ENCODE measurements at regions not wholly inside any gene's neighbourhood (a gene's known extent, or its start where the extent isn't known, plus 50 kb on each side); places are given as distances from the start of the nearest gene placed in this dataset.
"Not testable (repeated sequence)": the region's sequence is repeated elsewhere in the genome, so short reads cannot be mapped to it uniquely, and the experiment has no call there.

DNA sequence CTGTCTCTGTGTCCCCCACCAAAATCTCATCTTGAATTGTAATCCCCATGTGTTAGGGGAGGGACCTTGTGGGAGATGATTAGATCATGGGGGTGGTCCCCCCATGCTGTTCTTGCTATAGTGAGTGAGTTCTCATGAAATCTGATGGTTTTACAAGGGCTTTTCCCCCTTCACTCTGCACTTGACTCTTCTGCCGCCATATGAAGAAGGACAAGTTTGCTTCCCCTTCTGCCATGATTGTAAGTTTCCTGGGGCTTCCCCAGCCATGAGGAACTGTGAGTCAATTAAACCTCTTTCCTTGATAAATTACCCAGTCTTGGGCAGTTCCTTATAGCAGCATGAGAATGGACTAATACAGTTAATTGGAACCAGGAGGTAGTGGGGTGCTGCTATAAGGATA lies 137.1 kb upstream of the RAB4A start:
- DNase-seq (ENCODE audit: low read depth): no peak

DNA sequence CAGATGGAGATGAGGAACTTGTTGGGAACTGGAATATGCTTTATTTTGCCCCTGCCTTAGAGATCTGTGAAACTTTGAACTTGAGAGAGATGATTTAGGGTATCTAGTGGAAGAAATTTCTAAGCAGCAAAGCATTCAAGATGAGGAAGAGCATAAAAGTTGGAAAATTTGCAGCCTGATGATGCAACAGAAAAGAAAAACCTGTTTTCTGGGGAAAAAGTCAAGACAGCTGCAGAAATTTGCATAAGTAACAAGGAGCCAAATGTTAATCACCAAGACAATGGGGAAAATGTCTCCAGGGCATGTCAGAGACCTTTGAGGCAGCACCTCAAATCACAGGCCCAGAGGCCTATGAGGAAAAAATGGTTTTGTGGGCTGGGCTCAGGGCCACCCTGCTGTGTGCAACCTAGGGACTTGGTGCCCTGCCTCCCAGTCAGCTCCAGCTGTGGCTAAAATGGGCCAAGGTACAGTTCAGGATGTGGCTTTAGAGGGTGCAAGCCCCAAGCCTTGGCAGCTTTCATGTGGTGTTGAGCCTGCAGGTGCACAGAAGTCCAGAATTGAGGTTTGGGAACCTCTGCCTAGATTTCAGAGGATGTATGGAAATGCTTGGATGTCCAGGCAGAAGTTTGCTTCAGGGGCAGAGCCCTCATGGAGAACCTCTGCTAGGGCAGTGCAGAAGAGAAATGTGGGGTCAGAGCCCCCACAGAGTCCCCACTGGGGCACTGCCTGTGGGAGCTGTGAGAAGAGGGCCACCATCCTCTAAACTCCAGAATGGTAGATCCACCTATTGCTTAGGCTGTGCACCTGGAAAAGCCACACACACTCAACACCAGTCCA lies 136.3 kb upstream of the RAB4A start:
- DNase-seq (ENCODE audit: low read depth): not testable (repeated sequence)

DNA sequence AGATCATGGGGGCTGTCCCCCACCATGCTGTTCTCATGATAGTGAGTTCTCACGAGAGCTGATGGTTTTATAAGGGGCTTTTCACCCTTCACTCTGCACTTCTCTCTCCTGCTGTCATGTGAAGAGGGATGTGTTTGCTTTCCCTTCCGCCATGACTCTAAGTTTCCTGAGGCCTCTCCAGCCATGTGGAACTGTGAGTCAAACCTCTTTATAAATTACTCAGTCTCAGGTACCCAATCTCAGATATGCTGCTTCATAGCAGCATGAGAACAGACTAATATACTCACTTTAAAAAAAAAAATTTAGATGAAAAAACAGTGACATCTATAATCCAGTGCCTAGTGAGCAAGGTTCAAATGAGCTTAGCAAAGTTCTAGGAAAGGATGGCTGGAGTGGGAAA lies 135.1 kb upstream of the RAB4A start:
- DNase-seq (ENCODE audit: low read depth): no peak

DNA sequence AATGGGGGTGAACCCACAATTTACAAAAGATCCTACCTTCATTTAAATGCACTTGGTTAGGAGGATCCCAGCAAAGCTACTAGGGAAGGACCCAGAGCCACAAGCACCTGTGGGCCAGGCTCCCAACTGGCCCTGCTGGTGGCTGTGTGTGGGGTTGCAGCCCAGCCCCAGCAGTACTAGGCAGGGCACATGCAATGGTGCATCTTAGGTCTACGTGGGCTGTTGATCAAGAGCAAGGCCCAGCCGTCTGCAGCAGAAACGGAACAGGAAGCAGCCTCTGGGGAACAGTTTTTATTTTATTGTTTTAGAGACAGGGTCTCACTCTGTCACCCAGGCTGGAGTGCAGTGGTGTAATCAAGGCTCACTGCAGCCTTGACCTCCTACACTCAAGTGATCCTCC lies 134.1 kb upstream of the RAB4A start:
- DNase-seq (ENCODE audit: low read depth): no peak

DNA sequence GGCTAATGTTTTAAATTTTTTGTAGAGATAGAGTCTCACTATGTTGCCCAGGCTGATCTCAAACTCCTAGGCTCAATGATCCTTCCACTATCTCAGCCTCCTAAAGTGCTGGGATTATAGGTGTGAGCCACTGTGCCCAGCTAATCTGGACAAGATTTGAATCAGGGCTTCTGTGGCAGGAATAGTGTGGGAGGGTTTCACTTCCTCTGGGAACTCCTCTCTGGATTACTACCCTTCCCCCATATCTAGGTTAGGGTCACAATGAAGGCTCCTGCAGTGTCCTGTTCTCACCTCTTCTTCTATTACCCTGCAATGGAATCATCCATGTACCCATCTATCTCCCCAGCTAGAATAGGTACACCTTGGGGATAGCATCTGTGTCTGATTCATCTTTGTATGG lies 133.6 kb upstream of the RAB4A start:
- DNase-seq (ENCODE audit: low read depth): no peak

DNA sequence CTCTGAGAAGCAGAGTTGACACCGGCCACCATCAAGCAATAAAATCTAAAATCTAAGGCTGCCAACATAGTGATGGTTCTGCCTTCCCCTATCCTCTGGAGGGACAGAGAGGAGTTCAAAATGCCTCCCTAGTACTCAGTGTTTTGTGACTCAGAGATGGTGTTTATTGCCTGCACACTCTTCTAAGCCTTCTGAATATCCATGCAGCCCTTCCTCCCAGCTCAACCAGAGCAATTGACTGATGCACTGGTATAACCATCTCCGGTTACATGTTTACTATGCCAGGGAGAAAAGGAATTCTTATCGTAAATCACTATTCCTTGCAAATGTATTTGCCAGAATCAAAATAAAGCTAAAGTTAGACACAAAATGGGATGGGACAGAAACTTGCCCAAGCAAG lies 132.9 kb upstream of the RAB4A start:
- no peak for DNase-seq (ENCODE audit: low read depth)

- no peak for DNase-seq (ENCODE audit: low read depth)
Measured at GRCh38 chr1:229139331-229140118, 131.4 kb upstream of the RAB4A start.

DNA sequence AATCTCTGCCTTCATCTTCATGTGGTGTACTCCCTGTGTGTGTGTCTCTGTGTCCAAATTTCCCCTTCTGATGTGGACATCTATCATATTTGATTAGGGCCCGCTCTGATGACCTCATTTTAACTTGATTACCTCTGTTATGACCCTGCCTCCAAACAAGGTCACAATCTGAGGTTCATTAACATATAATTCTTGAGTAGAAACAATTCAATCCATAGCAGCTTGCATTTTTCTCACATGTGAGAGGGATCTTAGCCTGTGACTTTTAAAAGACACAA lies 130.9 kb upstream of the RAB4A start:
- DNase-seq (ENCODE audit: low read depth): no peak

DNA sequence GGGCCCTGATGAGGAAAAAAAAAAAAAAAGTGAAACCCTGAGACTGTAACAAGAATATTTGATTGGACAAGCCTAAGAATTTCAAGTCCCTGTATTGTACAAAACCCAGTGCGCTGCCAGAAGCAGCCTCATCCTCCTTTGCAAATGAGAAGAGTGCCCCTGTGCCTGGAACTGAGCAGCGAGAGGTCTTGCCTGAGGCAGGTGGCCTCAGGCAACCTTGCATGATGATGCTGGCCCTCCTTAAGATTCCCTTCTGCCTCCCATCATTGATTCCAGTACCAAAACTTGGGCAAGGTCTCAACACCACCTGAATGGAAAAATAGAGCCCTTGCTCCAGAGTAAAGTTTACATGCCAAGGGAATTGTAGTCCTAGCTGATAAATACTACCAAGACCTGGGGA lies 129.6 kb upstream of the RAB4A start:
- DNase-seq (ENCODE audit: low read depth): no peak

GRCh38 chr1:229141689-229142377 lies 129.1 kb upstream of the RAB4A start:
- DNase-seq (ENCODE audit: low read depth): no peak

DNA sequence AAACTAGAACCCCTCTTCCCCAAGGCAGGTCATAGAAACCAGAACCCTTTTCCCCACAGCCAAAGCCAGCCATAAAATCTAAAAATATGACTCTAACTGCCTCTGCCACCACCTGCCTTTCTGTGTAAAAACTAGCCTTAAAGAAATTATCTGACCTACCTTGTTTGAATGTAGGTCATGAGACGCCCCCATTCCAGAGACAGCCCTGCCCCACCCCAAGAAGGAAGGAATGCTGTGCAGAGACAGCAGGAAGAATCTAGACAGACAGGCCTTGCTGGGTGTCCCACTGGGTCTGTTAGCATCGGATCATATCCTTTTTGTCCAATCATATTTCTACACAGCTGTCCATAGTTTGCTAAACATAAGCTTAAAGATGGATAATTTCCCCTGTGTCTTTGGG lies 128.4 kb upstream of the RAB4A start:
- DNase-seq (ENCODE audit: low read depth): no peak

- no peak for DNase-seq (ENCODE audit: low read depth)
Measured at GRCh38 chr1:229146647-229147046, 124.3 kb upstream of the RAB4A start.

GRCh38 chr1:229147072-229147471 lies 123.8 kb upstream of the RAB4A start:
- DNase-seq (ENCODE audit: low read depth): no peak

DNA sequence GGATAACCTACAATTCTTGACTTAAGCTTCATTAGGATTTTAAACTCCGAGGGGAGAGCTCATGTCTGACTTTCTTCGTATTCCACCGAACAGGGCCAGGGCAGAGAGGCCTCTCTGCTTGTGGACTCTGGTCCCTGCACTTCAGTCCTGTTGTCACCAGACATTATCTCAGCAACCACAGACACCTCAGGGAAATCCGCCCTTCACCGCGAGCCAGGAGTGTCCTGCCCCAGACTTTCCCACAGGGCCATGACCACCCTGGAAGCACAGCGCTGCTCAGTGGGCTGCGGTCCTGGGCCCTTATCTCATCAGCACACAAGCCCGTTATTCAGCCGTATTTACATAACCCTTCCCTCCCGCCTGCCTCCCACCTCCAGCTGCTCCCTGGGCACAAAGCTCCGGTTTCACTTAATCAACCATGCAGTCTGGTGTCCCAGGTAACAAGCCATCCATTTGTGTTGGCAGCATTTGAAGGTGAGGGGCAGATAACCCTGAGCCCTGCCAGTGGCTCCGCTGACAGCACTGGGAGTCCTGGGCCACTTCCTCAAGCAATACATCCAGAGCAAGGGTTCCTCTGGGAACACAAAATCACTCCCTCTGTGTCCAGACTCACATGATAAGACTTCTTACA lies 122.8 kb upstream of the RAB4A start:
- DNase-seq (ENCODE audit: low read depth): no peak

DNA sequence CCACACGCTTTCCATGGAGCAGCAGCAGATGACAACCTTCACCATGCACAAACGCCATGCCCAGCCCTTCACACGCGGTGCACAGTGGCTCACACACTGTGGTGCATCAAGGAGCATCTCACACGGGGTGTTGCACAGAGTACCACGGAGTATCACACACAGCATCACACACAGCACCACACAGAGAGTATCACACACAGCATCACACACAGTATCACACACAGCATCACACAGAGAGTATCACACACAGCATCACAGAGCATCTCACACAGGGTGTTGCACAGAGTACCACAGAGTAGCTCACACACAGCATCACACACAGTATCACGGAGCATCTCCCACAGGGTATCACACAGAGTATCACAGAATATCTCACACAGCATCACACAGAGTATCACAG lies 122.2 kb upstream of the RAB4A start:
- no peak for DNase-seq (ENCODE audit: low read depth)

GRCh38 chr1:229149435-229149834 lies 121.5 kb upstream of the RAB4A start:
- no peak for DNase-seq (ENCODE audit: low read depth)

DNA sequence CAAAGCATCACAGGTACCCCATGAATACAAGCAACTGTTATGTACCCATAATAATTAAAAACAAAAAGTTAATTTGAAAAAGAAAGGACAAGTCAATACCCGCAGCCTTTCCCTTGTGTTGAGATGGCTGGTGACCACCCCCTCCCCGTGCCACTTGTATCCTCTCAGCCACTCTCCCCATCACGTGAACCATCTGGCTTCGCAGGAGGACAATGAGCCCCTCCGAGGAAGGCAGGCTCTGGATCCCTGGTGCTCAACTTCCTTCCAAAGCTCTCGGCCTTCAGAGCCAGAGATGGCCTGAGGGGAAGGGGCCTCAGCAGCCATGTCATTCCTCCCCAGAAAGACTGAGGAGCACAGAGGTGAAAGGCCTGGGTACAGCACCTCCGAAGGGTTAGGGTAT lies 120.4 kb upstream of the RAB4A start:
- no peak for DNase-seq (ENCODE audit: low read depth)

DNA sequence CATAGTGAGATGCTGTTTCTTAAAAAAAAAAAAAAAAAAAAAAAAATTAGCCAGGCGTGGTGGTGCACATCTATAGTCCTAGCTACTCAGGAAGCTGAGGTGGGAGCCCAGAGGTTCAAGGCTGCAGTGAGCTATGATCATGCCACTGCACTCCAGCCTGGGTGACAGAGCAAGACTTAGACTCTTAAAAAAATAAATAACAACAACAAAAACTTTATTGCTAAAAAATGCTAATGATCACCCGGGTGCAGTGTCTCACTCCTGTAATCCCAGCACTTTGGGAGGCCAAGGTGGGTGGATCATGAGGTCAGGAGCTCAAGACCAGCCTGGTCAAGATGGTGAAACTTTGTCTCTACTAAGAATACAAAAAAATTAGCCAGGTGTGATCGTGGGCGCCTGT lies 119.5 kb upstream of the RAB4A start:
- not testable (repeated sequence) for DNase-seq (ENCODE audit: low read depth)

DNA sequence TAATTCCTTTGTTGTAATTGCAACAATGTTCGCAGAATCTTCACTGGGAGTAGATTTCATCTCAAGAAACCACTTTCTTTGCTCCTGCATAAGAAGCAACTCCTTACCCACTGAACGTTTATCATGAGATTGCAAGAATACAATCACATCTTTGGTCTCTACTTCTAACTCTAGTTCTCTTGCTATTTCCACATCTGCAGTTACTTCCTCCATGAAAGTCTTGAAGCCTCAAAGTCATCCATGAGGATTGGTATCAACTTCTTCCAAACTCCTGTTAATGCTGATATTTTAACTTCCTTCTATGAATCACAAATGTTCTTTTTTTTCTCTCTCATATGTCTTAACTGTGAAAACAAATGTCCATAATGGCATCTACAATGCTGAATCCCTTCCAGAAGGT lies 118.6 kb upstream of the RAB4A start:
- DNase-seq (ENCODE audit: low read depth): no peak

DNA sequence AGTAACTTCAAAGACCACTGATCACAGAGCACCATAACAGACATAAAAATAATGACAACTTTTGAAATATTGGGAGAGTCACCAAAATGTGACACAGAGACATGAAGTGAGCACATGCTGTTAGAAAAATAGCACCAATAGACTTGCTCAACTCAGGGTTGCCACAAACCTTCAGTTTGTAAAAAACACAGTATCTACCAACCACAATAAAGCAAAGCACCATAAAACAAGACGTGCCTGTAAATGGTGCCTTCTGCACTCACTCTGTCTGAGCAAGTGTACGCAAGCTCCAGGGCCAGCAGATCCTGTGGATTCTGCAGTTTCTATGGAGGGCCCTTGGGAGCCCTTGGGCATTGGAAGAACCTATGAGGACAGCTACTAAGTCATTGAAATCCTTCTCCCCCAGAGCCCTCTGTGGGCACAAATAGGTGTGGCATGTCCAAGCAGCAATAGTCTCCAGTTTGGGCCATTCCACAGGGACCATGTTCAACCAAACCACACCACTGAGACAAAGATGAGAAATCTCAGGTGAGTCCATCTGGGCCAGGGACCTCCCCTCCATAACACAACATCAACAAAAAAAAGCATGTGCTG lies 116.9 kb upstream of the RAB4A start:
- no peak for DNase-seq (ENCODE audit: low read depth)

DNA sequence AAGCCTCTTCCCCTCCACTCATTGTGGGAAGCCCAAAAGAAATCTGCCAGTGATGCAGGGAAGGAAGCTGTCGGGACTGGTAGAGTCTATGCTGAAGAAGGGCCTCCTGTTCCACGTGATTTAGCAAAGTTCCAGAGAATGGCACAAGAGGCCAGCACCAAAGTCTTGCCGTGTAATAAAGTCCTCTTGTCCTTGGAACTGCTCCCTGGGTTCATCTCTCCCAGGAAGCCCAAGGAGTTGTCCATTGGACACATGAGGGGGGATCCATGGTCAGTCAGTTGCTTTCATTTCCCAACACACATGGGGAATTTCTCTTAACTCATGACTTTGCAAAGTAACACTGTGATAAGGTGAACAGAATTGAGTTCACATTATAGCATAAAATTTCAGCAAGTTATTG lies 116.1 kb upstream of the RAB4A start:
- DNase-seq (ENCODE audit: low read depth): no peak

DNA sequence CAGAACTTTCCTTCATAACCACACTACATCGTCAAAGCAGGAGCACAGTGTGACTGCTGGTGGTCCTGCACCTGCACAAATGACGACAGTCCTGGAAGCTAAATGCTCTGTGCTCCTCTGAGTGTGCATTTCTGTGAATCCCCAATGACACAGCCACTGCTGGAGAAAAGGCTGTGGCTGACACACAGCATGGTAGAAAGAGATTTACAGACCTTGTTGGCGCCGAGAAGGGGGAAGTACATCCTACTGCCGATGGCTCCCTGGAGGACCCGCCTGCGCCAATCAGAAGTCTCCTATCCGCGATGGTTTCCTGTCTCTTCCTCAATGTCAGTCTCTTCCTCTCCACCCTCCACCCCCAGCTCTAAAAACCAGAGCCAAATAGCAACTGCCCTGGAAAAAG lies 115.4 kb upstream of the RAB4A start:
- no peak for DNase-seq (ENCODE audit: low read depth)

All from T-helper 22 cell (primary cell).